ENCODE measurements at regions not wholly inside any gene's neighbourhood (a gene's known extent, or its start where the extent isn't known, plus 50 kb on each side); places are given as distances from the start of the nearest gene placed in this dataset.

DNA sequence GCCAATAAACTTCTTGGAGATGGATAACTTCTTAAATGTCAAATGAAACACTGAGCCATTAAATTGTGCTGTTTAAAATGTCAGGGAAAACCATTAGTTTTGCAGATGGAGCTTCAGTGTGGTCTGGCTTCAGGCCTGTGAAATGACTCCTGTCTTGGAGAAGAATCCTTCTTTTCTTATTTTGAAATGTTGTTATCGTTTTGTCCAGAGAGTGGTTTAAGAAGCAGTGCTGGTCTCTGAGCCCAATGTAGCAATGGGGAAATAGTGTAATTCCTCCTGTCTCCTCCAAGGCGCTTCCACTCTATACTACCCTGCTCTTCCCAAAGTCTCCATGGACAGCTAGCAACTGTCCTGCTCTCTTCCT lies 177.6 kb downstream of the REEP3 start:
- ChIA-PET POLR2A (interaction anchor here (1.0 to 2.5 kb wide), 4 partner anchors 8 to 70 kb away, joined by 3 to 20 read pairs (median 12); no protein-coding TSS in a partner anchor), CTCF (interaction anchor here (0.5 to 0.7 kb wide), 3 partner anchors 8 to 35 kb away, joined by 3 to 4 read pairs (median 3); no protein-coding TSS in a partner anchor)
- H3K27ac Mint-ChIP-seq (ENCODE audit: low read depth, unreplicated experiment): no peak overlapping the region
- TF ChIP-seq, protein P1, sequence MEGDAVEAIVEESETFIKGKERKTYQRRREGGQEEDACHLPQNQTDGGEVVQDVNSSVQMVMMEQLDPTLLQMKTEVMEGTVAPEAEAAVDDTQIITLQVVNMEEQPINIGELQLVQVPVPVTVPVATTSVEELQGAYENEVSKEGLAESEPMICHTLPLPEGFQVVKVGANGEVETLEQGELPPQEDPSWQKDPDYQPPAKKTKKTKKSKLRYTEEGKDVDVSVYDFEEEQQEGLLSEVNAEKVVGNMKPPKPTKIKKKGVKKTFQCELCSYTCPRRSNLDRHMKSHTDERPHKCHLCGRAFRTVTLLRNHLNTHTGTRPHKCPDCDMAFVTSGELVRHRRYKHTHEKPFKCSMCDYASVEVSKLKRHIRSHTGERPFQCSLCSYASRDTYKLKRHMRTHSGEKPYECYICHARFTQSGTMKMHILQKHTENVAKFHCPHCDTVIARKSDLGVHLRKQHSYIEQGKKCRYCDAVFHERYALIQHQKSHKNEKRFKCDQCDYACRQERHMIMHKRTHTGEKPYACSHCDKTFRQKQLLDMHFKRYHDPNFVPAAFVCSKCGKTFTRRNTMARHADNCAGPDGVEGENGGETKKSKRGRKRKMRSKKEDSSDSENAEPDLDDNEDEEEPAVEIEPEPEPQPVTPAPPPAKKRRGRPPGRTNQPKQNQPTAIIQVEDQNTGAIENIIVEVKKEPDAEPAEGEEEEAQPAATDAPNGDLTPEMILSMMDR (IDR thresholded peaks at IDR 0.05; ENCODE audit: unreplicated experiment): no peak
- no TSS peak for BruUV-seq (replicated peaks)
- peaks cover 31% of the 10 kb centered on the region for H3K4me1 Mint-ChIP-seq (ENCODE audit: insufficient read depth, unreplicated experiment)
- no peak overlapping the region for H3K4me3 Mint-ChIP-seq (ENCODE audit: unreplicated experiment)
- DNase-seq (ENCODE audit: unreplicated experiment): no peak
- intact Hi-C loops (cut with micrococcal nuclease): no loop called here
- no peaks in the 10 kb centered on the region for H3K27me3 Mint-ChIP-seq (ENCODE audit: insufficient read depth, unreplicated experiment)
- H3K9me3 Mint-ChIP-seq (ENCODE audit: unreplicated experiment): peaks cover 7% of the 10 kb centered on the region
- no peaks in the 10 kb centered on the region for H3K36me3 Mint-ChIP-seq (ENCODE audit: insufficient read depth, unreplicated experiment)

DNA sequence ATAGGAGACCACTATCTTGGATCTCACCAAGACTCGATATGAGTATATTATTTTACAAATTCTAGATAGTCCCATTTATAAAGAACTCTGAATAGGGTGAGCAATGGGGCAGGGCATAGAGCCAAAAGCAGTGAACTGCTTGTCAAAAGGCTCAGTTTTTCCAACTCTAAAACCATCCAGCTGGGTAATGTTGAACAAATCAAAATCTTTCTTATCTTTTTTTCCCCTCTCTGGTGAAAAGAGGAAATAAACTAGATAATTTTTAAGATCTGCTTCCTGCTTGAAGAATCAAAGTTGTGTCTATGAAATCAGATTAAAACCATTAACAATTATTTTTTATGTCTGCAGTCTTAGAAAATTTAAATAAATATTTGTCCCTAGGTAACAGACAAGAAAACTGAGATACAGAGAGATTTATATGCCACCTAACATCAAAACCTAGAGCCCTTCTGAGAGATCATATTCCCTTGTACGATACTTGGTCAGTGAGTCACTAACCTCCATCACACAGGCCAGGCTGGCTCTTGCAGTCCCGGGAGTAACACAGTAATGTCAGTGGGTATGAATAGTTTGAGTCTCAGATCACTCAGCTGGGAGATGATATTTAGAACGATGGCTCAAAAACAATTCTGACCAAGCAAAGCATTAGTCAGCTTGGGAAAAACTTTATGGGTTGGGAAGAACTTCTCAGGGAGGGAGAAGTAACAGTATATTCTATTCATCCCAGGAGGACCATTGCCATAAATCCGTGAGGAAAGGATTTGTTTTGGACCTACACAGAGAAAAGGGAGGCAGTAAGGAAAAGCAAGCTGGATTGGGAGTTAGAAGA lies 178.8 kb downstream of the REEP3 start:
- POLR2A ChIA-PET: interaction anchor here (0.7 to 2.5 kb wide), 12 partner anchors 10 to 584 kb away, joined by 3 to 20 read pairs (median 4); no protein-coding TSS in a partner anchor
- H3K4me3 Mint-ChIP-seq (ENCODE audit: unreplicated experiment): peak overlapping the region; percentile 15
- DNase-seq (ENCODE audit: unreplicated experiment): peak; percentile 90
- H3K27ac Mint-ChIP-seq (ENCODE audit: low read depth, unreplicated experiment): peak overlapping the region; percentile 91
- H3K27me3 Mint-ChIP-seq (ENCODE audit: insufficient read depth, unreplicated experiment): no peaks in the 10 kb centered on the region
- H3K4me1 Mint-ChIP-seq (ENCODE audit: insufficient read depth, unreplicated experiment): peaks cover 32% of the 10 kb centered on the region
- TF ChIP-seq, protein P1 (IDR thresholded peaks at IDR 0.05; ENCODE audit: unreplicated experiment): no peak
- TSS peak; percentile 89 for BruUV-seq (replicated peaks)
- CTCF ChIA-PET: interaction anchor here (0.6 to 1.0 kb wide), 5 partner anchors 15 to 534 kb away, joined by 3 to 6 read pairs (median 3); no protein-coding TSS in a partner anchor
- intact Hi-C loops (cut with micrococcal nuclease): no loop called here
- no peaks in the 10 kb centered on the region for H3K9me3 Mint-ChIP-seq (ENCODE audit: unreplicated experiment)
- H3K36me3 Mint-ChIP-seq (ENCODE audit: insufficient read depth, unreplicated experiment): no peaks in the 10 kb centered on the region

DNA sequence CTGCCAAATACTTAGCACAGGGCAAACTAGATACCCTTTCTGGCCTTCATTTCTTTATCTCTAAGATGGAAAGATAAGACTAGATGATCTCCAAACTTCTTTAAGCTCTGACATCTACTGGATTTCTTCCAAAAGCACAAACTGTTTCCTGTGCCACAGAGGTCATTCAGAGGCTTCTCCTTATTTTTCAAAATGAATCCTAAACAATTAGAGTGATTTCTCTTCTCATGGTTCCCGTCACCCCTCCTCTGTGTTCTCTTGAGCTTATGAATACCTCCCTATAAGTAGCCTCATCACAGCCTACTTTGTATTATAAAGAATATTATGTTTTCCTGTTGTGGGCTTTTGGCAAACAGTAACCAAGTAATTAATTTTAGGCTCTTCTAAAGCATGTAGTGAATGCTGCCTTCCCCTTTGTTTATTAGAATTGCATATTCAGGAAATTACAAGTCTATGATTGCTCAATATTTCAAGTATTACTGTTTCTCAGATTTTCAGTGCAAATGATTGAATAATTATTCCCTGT lies 179.5 kb downstream of the REEP3 start:
- POLR2A ChIA-PET: interaction anchor here (1.0 to 2.5 kb wide), 11 partner anchors 11 to 584 kb away, joined by 3 to 20 read pairs (median 5); no protein-coding TSS in a partner anchor
- intact Hi-C loops (cut with micrococcal nuclease): no loop called here
- no peak overlapping the region for H3K4me3 Mint-ChIP-seq (ENCODE audit: unreplicated experiment)

GRCh38 chr10:63702092-63702491 lies 180.9 kb downstream of the REEP3 start:
- no peak overlapping the region for H3K27ac Mint-ChIP-seq (ENCODE audit: low read depth, unreplicated experiment)
- H3K36me3 Mint-ChIP-seq (ENCODE audit: insufficient read depth, unreplicated experiment): no peaks in the 10 kb centered on the region
- CTCF ChIA-PET: no interaction called here
- DNase-seq (ENCODE audit: unreplicated experiment): peak; percentile 35
- no peaks in the 10 kb centered on the region for H3K9me3 Mint-ChIP-seq (ENCODE audit: unreplicated experiment)
- H3K4me1 Mint-ChIP-seq (ENCODE audit: insufficient read depth, unreplicated experiment): peaks cover 37% of the 10 kb centered on the region
- BruUV-seq (replicated peaks): no TSS peak
- H3K4me3 Mint-ChIP-seq (ENCODE audit: unreplicated experiment): no peak overlapping the region
- TF ChIP-seq, protein P1 (IDR thresholded peaks at IDR 0.05; ENCODE audit: unreplicated experiment): no peak
- POLR2A ChIA-PET: no interaction called here
- intact Hi-C loops (cut with micrococcal nuclease): no loop called here
- no peaks in the 10 kb centered on the region for H3K27me3 Mint-ChIP-seq (ENCODE audit: insufficient read depth, unreplicated experiment)

More for the DNA sequence above, 179.5 kb downstream of the REEP3 start:
- peak; percentile 29 for DNase-seq (ENCODE audit: unreplicated experiment)
- H3K27me3 Mint-ChIP-seq (ENCODE audit: insufficient read depth, unreplicated experiment): no peaks in the 10 kb centered on the region
- BruUV-seq (replicated peaks): TSS peak; percentile 75
- CTCF ChIA-PET: interaction anchor here (0.6 to 1.0 kb wide), 5 partner anchors 16 to 535 kb away, joined by 3 to 6 read pairs (median 3); no protein-coding TSS in a partner anchor
- peak overlapping the region; percentile 91 for H3K27ac Mint-ChIP-seq (ENCODE audit: low read depth, unreplicated experiment)
- H3K9me3 Mint-ChIP-seq (ENCODE audit: unreplicated experiment): no peaks in the 10 kb centered on the region
- H3K4me1 Mint-ChIP-seq (ENCODE audit: insufficient read depth, unreplicated experiment): peaks cover 32% of the 10 kb centered on the region
- TF ChIP-seq, protein P1 (IDR thresholded peaks at IDR 0.05; ENCODE audit: unreplicated experiment): no peak
- H3K36me3 Mint-ChIP-seq (ENCODE audit: insufficient read depth, unreplicated experiment): no peaks in the 10 kb centered on the region

All from MCF 10A (cell line).